Right lung (tissue), 2 donors: ENCODE measurements at regions not wholly inside any gene's neighbourhood (a gene's known extent, or its start where the extent isn't known, plus 50 kb on each side); places are given as distances from the start of the nearest gene placed in this dataset.

Source experiments
- DNase-seq, 2 donors: peaks; one replicate each; pipeline ENCODE4 v3.0.0-alpha.2; 2013

GRCh38 chr9:84174486-84174885 is 166.1 kb downstream of the SLC28A3 start:
- DNase-seq, result no peak

- no peak for DNase-seq
Observed at GRCh38 chr9:84177407-84177806, 163.2 kb downstream of the SLC28A3 start.

- no peak for DNase-seq
Observed at GRCh38 chr9:84179531-84179930, 161.0 kb downstream of the SLC28A3 start.

- no peak for DNase-seq
Observed at GRCh38 chr9:84187090-84187489, 153.5 kb downstream of the SLC28A3 start.

- DNase-seq, result no peak
Observed at GRCh38 chr9:84189904-84190303, 150.7 kb downstream of the SLC28A3 start.

GRCh38 chr9:84190411-84190810 is 150.1 kb downstream of the SLC28A3 start:
- DNase-seq, result no peak

- DNase-seq, result no peak
Observed at GRCh38 chr9:84206801-84207370, 133.7 kb downstream of the SLC28A3 start.

GRCh38 chr9:84207491-84207951 is 133.0 kb downstream of the SLC28A3 start:
- peak; percentile 42 for DNase-seq

GRCh38 chr9:84212246-84212645 is 128.3 kb downstream of the SLC28A3 start:
- no peak for DNase-seq

GRCh38 chr9:84212982-84213381 is 127.6 kb downstream of the SLC28A3 start:
- no peak for DNase-seq

- no peak for DNase-seq
Observed at GRCh38 chr9:84216151-84216550, 124.4 kb downstream of the SLC28A3 start.

GRCh38 chr9:84218322-84218721 is 122.2 kb downstream of the SLC28A3 start:
- DNase-seq, result no peak

GRCh38 chr9:84224246-84224645 is 116.3 kb downstream of the SLC28A3 start:
- no peak for DNase-seq
